ENCODE measurements at regions not wholly inside any gene's neighbourhood (a gene's known extent, or its start where the extent isn't known, plus 50 kb on each side); places are given as distances from the start of the nearest gene placed in this dataset.

DNA sequence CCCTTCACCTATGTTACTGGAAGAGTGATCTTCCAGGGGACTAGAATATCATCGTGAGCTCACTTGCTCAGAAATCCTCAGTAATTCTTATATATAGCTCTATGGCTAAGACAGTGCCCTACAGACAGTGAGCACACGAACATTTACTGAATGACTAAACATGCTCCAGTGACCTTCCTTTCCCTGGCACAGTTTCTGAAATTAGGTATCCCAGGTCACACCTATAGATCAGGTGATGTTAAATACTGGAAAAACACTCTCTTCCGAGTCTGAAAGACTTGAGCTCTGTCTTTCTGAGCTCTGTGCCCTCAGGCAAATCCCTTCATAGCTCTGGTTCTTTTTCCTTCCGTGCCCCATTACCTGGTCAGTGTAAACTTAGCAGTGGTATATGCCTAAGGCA, 239.4 kb upstream of the LRIG1 start:
- Mint-ChIP-seq H3K9me3 (no peaks in the 10 kb centered on the region), H3K27ac (no peak overlapping the region), H3K27me3 (peaks cover 2% of the 10 kb centered on the region), H3K36me3 (no peaks in the 10 kb centered on the region), H3K4me1 (no peaks in the 10 kb centered on the region), H3K4me3 (no peak overlapping the region)
- ATAC-seq (ENCODE audit: low read depth) (no peak), DNase-seq (no peak)
- POLR2A ChIA-PET, result no interaction called here

DNA sequence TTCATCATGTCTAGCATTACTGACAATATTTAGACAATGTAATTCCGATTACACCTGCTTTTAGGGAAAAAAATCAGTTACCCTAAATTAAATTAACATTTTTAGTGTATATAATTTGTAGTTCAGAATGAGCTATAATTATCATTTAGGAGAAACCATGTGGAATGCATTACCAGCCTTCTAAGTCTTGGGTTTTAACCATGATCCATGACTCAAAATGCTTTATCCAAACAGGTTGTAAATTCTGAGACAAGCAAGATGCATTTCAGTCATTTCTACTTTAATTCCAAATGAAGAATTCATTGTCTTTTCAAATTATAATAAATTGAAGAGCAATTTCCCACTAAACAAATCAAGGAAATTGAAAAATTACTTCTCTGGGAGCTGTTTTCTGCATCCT, 243.7 kb upstream of the LRIG1 start:
- POLR2A ChIA-PET, result no interaction called here

DNA sequence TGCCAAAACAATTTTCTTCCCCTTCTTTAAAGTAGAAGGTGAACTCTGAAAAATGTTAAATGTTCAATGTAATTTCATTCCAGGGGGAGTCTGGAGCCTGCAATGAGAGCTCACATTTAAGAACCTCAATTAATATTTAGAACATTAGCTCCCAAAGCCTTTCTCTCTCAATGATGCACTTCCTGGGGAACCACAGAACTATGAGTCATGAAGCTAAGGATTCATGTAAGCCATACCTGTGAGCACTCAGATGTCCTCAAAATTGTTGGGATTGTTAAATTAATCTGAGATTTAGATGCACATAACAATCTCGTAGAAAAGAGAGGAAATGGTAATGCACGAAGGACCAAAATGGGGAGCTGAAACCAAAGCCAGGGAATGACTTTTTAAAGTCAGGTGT, 244.2 kb upstream of the LRIG1 start:
- Mint-ChIP-seq H3K27ac (no peak overlapping the region), H3K4me3 (no peak overlapping the region)
- DNase-seq, result no peak

More for the DNA sequence above, 243.7 kb upstream of the LRIG1 start:
- ATAC-seq (ENCODE audit: low read depth), result no peak
- Mint-ChIP-seq H3K27me3 (peaks cover 4% of the 10 kb centered on the region), H3K9me3 (no peaks in the 10 kb centered on the region), H3K4me3 (no peak overlapping the region), H3K36me3 (no peaks in the 10 kb centered on the region), H3K4me1 (no peaks in the 10 kb centered on the region), H3K27ac (no peak overlapping the region)
- no peak for DNase-seq

DNA sequence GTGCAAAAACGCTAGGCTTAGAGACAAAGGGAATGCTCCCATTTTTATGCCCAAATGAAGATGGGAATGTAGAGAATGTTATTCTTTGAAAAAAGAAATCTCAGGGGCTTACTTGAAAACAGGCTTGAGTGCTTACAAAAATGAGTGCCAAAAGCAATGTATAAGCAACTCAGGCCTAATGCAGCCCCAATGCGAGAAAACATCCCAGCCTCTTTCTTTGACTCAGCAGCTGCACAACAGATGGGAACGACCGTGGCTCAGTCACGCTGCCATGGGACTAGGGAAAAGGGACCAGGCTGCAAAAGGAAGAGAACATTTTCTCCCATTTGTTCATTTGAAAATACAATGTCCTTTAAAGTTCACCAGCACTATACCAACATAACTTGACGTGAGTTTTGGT, 246.4 kb upstream of the LRIG1 start:
- DNase-seq (no peak), ATAC-seq (ENCODE audit: low read depth) (no peak)
- Mint-ChIP-seq H3K27me3 (peaks cover 4% of the 10 kb centered on the region), H3K36me3 (no peaks in the 10 kb centered on the region), H3K9me3 (no peaks in the 10 kb centered on the region), H3K27ac (no peak overlapping the region), H3K4me3 (no peak overlapping the region), H3K4me1 (no peaks in the 10 kb centered on the region)
- POLR2A ChIA-PET, result no interaction called here

More for the DNA sequence above, 244.2 kb upstream of the LRIG1 start:
- H3K36me3 Mint-ChIP-seq, result no peaks in the 10 kb centered on the region
- no peak for ATAC-seq (ENCODE audit: low read depth)
- peaks cover 4% of the 10 kb centered on the region for H3K27me3 Mint-ChIP-seq
- no peaks in the 10 kb centered on the region for H3K4me1 Mint-ChIP-seq
- H3K9me3 Mint-ChIP-seq, result no peaks in the 10 kb centered on the region
- POLR2A ChIA-PET, result no interaction called here

DNA sequence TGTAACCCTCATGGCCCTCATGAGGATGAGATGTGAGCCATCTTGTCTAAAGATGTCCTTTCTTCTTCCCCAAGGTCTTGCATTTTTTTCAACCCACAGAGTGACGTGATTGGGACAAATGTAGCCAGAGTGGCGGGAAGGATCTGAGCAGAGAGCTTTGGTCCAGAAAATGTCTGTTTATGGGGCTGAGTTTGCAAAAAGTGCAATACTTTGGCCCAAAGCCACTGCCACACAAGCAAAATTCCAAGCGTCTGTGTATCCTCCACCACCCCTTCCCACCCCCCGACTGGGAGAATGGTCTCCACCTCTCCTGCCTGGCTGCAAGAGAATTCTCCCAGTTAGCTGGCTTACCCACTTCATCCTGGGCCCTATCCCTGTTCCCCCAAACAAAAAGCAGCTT, 246.9 kb upstream of the LRIG1 start:
- no peak for DNase-seq
- Mint-ChIP-seq H3K27me3 (peaks cover 3% of the 10 kb centered on the region), H3K4me1 (no peaks in the 10 kb centered on the region), H3K9me3 (no peaks in the 10 kb centered on the region), H3K36me3 (no peaks in the 10 kb centered on the region), H3K27ac (no peak overlapping the region), H3K4me3 (no peak overlapping the region)
- POLR2A ChIA-PET, result no interaction called here
- no peak for ATAC-seq (ENCODE audit: low read depth)

DNA sequence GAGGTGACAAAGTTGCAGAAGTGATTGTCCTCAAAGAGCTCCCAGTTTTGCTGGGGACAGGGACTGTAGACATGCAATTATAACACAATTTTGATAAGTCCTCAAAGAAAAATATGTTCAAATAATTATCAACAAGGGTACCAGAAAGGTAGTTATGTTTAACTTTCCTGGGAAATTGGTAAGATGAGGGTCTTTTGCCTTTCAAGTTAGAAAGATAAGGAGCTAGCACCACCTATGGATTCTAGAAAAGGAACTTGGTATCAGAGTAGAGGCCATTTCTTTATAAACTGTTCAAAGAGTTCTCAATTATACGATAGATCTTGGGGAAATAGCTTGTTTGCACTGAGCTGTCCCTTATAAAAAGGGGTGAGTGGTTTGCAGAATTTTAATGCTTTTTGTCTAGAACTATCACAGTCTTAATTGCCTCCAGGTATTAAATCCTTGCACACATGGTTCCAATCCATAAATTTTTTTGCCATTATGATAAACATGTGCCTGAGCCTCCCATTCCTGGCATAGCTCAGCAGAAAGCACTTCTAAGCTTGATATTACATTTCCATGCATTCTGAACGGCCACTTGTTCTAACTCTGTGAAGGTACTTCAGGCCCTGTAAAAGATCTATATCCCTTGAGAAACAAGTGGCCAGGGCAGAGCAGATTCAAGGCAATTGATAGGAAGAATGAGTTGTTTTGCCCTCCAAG, 247.5 kb upstream of the LRIG1 start:
- Mint-ChIP-seq H3K4me1 (no peaks in the 10 kb centered on the region), H3K4me3 (no peak overlapping the region), H3K36me3 (no peaks in the 10 kb centered on the region), H3K27me3 (peaks cover 2% of the 10 kb centered on the region), H3K9me3 (no peaks in the 10 kb centered on the region), H3K27ac (no peak overlapping the region)
- no peak for DNase-seq
- ATAC-seq (ENCODE audit: low read depth), result no peak
- POLR2A ChIA-PET, result no interaction called here

DNA sequence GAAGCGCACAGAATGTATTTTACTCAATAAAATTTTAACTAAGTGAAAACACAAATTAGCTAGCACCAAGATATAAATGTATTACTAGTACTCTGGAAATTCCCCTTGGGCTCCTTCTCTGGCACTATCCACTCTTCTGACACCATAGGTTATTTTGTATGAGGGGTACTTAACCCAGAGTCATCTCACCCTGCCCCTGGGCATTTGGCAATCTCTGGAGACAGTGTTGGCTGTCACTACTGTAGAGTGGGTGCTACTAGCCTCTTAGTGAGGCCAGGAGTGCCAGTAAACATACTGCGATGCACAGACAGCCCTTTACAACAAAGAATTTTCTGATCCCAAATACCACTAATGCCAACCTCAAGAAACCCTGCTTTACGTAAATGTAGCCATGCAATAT, 246.3 kb upstream of the KBTBD8 start:
- no peak for DNase-seq
- POLR2A ChIA-PET, result no interaction called here
- Mint-ChIP-seq H3K4me3 (no peak overlapping the region), H3K4me1 (no peaks in the 10 kb centered on the region), H3K27me3 (peaks cover 2% of the 10 kb centered on the region), H3K27ac (no peak overlapping the region), H3K36me3 (no peaks in the 10 kb centered on the region), H3K9me3 (no peaks in the 10 kb centered on the region)
- no peak for ATAC-seq (ENCODE audit: low read depth)

DNA sequence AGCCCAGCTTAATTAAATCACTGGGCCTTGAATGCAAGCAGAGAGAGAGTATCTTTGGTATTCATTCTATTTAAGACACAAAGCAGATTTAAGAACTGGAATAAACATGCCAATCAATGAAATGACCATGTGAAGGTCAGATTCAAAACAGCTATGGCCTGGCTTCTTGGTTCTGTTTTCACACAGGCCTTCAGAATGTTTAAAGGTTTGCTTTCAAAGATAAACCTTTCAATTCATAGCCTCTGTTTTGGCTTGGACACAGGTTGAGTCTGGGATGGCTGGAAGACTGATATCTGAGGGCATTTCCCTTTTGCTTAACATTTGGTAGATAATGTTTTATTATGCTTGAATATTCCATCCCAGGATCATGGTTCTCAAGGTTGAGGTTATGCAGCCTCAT, 244.4 kb upstream of the KBTBD8 start:
- Mint-ChIP-seq H3K36me3 (no peaks in the 10 kb centered on the region), H3K27me3 (no peaks in the 10 kb centered on the region), H3K4me1 (no peaks in the 10 kb centered on the region), H3K4me3 (no peak overlapping the region), H3K9me3 (no peaks in the 10 kb centered on the region), H3K27ac (no peak overlapping the region)
- POLR2A ChIA-PET, result no interaction called here
- ATAC-seq (ENCODE audit: low read depth) (no peak), DNase-seq (no peak)

DNA sequence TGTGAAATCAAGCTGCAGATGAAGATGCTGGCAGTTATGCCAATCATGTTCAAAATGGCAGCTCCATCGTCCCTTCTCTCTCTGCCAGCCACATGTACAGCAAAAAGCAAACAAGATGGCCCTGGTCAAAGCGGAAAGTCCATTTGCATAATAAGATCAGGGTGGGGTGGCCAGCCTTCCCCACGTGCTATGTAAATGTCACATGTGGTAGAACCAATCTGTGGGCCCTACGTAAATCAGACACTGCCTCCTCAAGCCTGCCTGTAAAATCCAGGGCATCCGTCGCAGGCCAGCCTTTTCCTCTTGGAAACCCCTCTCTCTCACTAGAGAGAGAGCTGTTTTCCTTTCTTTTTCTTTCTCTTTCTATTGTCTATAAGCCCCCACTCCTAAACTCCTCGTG, 243.5 kb upstream of the KBTBD8 start:
- Mint-ChIP-seq H3K27me3 (no peaks in the 10 kb centered on the region), H3K27ac (no peak overlapping the region), H3K9me3 (peaks cover 3% of the 10 kb centered on the region), H3K4me1 (no peaks in the 10 kb centered on the region), H3K4me3 (no peak overlapping the region), H3K36me3 (no peaks in the 10 kb centered on the region)
- POLR2A ChIA-PET, result no interaction called here
- DNase-seq, result no peak
- no peak for ATAC-seq (ENCODE audit: low read depth)

DNA sequence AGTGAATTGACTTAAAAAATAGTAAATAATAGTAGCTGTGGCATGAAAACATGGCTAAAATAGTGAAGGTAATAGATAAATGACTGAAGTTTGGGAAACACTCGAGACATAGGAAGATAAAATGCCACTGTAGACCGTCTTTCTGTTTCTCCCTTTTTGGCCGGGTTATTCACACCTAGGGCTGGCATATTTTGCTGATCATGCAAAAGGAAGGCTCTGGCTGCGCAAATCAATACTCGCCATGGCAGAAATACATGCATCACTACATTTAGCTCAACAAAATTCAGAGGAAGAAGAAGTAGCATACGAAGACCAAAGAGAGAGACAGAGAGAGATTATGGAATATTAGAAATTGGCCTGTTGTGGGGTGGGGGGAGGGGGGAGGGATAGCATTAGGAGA, 242.2 kb upstream of the KBTBD8 start:
- Mint-ChIP-seq H3K36me3 (no peaks in the 10 kb centered on the region), H3K27ac (no peak overlapping the region), H3K4me1 (no peaks in the 10 kb centered on the region), H3K4me3 (no peak overlapping the region), H3K9me3 (peaks cover 4% of the 10 kb centered on the region), H3K27me3 (no peaks in the 10 kb centered on the region)
- no peak for ATAC-seq (ENCODE audit: low read depth)
- no peak for DNase-seq
- POLR2A ChIA-PET, result no interaction called here

DNA sequence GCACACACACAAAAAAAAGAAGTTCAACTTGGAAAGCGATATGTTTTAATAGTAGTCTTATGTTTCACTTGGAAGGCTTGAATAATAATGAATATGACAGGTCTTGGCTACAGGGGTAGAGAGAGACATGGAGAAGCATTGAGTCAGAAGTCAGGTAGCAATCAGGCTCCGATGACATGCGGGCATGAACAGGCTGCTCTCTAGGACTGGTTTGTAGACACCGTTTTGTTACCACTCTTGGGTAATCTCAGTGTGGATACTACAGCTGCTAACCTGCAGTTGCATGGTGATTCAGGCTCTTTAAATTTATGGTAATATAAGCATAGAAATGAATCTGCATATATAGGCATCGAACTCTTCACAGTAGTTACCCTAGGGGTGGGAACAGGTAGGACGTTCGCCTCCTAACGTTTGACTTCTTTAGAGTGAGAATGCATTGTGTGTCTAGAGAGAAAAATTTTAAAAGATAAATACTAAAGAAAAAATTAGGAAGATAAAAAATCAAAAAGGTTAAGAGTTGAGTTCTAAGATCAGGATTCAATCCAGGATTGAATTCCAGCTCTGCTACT, 241.6 kb upstream of the KBTBD8 start:
- no peaks in the 10 kb centered on the region for H3K27me3 Mint-ChIP-seq
- no peak for DNase-seq
- POLR2A ChIA-PET, result no interaction called here
- H3K4me1 Mint-ChIP-seq, result no peaks in the 10 kb centered on the region
- H3K9me3 Mint-ChIP-seq, result peaks cover 4% of the 10 kb centered on the region
- H3K27ac Mint-ChIP-seq, result no peak overlapping the region
- no peaks in the 10 kb centered on the region for H3K36me3 Mint-ChIP-seq
- no peak for ATAC-seq (ENCODE audit: low read depth)
- no peak overlapping the region for H3K4me3 Mint-ChIP-seq

DNA sequence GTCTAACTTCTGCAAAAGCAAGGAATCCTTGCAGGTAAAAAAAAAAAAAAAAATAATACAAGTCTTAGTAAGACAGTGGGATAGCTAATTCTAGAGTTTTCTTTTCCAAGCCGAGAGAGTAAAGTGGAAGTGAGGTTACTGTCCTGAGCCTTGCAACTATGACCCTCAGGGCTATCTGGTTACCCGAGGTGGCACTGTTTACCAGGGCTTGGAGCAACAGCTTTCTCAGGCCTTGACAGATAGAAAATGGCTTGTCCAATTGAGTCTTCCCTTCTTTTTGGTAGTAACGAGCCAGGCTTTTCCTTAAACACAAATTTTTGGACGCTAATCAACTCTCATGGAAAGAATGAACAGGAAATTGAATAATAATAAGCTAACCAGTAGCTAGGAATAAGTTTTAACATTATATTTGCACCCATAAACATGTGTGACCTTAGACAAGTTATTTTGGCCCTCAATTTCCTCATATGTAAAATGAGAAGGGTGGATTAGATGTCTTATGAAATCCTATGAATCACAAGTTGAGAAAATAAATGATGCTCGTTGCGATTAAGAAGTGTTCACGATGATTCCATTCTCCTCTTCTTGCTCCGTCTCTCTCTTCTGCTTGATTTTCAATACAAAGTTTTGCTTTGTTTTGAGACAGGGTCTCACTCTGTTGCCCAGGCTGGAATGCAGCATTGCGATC, 236.9 kb upstream of the KBTBD8 start:
- H3K27me3 Mint-ChIP-seq, result no peaks in the 10 kb centered on the region
- no peak overlapping the region for H3K4me3 Mint-ChIP-seq
- H3K36me3 Mint-ChIP-seq, result no peaks in the 10 kb centered on the region
- no peak for ATAC-seq (ENCODE audit: low read depth)
- POLR2A ChIA-PET, result no interaction called here
- H3K9me3 Mint-ChIP-seq, result peaks cover 5% of the 10 kb centered on the region
- DNase-seq, result no peak
- no peak overlapping the region for H3K27ac Mint-ChIP-seq
- H3K4me1 Mint-ChIP-seq, result no peaks in the 10 kb centered on the region

DNA sequence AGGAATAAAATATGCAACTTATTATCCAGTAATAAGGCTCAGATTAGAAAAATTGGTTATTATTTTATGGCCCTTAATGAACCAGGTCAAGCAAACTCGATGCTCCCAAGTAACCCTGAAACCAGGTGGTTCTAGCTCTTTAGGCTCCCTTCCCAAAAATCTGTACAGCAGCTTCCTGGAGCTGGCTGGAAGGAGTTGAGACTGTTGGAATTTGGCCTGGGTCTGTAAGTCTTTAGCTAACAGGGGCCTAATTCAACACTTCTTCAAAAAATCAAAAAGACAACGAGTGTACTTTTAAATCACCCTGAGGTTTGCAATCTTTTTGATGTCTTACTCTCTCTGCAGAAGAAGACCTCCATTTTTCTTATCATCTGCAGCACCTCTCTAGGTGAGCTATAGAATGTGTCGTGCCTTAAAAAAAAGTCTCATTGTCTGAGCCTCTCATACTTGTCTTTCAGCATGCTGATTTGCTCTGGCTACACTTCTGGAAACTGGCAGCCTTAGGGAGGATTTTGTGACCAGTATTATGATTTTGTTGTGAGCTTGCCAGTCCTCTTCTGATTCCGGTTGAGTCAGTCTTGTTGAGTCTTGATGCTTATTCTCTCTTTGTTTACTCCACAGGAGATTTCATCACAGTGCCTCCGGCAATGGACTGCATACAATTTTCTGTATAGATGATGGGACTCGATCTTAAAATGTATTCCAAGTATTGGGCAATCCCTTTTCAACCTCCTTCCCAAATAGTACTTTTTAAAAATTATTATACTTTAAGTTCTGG, 235.0 kb upstream of the KBTBD8 start:
- H3K4me1 Mint-ChIP-seq, result no peaks in the 10 kb centered on the region
- H3K36me3 Mint-ChIP-seq, result no peaks in the 10 kb centered on the region
- no peak overlapping the region for H3K27ac Mint-ChIP-seq
- POLR2A ChIA-PET, result interaction anchor here (0.5 kb wide), 1 partner anchor 137 kb away, joined by 3 read pairs; no protein-coding TSS in a partner anchor
- H3K4me3 Mint-ChIP-seq, result no peak overlapping the region
- DNase-seq (no peak), ATAC-seq (ENCODE audit: low read depth) (no peak)
- no peaks in the 10 kb centered on the region for H3K27me3 Mint-ChIP-seq
- H3K9me3 Mint-ChIP-seq, result peaks cover 7% of the 10 kb centered on the region

DNA sequence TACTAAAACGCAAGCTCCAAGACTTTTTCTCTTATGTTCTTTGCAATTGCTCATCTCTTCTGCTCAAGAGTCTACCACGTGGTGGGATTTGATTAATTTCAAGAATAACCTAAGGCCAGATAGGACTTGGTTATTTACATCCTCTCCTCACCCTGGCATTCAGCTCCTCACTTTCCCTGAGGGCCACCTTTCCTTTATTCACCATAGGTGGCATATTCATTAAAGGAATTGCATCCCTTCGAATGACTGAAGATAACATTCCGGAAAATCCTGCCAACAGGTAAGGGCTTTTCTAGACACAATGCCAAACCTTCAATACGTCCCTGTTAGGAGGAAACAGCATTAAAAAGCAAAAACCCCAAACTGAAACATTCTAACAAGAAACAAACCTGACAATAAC, 220.0 kb upstream of the KBTBD8 start:
- peaks cover 3% of the 10 kb centered on the region for H3K27me3 Mint-ChIP-seq
- no peaks in the 10 kb centered on the region for H3K36me3 Mint-ChIP-seq
- H3K27ac Mint-ChIP-seq, result no peak overlapping the region
- ATAC-seq (ENCODE audit: low read depth) (no peak), DNase-seq (no peak)
- H3K4me3 Mint-ChIP-seq, result no peak overlapping the region
- POLR2A ChIA-PET, result no interaction called here
- no peaks in the 10 kb centered on the region for H3K9me3 Mint-ChIP-seq
- no peaks in the 10 kb centered on the region for H3K4me1 Mint-ChIP-seq

All from activated naive CD8-positive, alpha-beta T cell treated with anti-CD3 and anti-CD28 coated beads, Interleukin-2, amount 10 ng/mL, durations not matched to agents 7 days and 5 days (primary cell).